ENCODE measurements at regions not wholly inside any gene's neighbourhood (a gene's known extent, or its start where the extent isn't known, plus 50 kb on each side); places are given as distances from the start of the nearest gene placed in this dataset.
"Not testable (repeated sequence)": the region's sequence is repeated elsewhere in the genome, so short reads cannot be mapped to it uniquely, and the experiment has no call there.

DNA sequence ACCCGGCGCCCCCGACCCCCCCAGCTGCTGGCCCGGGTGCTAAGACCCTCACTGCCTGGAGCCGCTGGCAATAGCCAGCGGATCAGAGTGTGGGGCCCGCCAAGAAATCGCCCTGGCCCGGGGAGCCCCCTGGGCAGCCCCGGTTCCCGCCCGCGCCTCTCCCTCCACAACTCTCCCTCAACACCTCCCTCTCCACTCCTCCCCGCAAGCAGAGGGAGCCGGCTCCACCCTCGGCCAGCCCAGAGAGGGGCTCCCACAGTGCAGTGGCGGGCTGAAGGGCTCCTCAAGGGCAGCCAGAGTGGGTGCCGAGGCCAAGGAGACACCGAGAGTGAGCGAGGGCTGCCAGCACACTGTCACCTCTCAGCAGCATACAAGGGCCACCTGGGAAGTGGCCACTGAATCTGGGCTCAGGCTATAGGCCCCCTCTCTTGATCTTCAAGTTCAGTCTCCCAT is 385.5 kb downstream of the SEC14L1 start:
- DNase-seq (ENCODE audit: low read depth) = no peak

GRCh38 chr17:77526728-77527350 is 386.1 kb downstream of the SEC14L1 start:
- DNase-seq (ENCODE audit: low read depth) = no peak

- DNase-seq (ENCODE audit: low read depth) = no peak
Measured at GRCh38 chr17:77527409-77527808, 386.6 kb downstream of the SEC14L1 start.

- no peak for DNase-seq (ENCODE audit: low read depth)
Measured at GRCh38 chr17:77527836-77528505, 387.2 kb downstream of the SEC14L1 start.

DNA sequence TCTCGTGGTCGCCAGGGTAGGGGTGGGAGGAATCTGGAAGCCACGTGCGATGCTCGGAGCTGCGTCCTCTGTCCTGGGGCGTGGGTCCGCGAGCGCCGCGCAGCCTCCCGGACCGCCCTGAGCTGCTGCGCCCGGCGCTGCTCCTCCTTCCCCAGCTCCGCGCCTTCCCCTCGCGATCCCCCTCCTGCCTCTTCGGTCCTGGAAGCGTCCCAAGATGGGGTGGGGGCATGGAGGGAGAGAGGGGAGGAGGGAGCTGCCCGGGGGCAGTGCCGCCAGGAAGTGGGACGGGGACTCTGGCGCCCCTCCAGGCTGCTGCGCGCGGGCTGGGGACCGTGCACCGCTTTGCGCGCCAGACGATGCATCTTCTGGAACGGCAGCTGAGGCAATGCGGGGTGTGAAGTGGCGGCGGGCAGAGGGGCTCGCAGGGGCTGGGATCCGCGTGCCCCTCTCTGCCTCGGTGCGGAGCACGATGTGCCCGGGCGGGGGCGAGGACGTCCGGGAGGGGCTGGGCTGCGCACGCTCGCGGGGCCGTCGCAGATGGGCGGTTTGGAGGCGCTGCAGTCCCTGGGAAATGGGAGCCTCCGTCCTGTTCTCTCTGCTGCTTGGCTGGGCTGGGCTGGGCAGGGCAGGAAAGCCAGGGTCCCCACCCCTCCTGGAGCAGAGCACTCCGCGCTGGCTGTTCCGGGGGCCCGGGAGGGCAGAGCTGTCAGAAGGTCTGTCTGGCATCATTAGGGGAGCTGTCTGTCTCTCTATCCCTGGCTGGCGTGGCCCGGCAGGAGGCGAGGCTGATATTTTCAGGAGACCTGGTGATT is 388.0 kb downstream of the SEC14L1 start:
- no peak for DNase-seq (ENCODE audit: low read depth)

DNA sequence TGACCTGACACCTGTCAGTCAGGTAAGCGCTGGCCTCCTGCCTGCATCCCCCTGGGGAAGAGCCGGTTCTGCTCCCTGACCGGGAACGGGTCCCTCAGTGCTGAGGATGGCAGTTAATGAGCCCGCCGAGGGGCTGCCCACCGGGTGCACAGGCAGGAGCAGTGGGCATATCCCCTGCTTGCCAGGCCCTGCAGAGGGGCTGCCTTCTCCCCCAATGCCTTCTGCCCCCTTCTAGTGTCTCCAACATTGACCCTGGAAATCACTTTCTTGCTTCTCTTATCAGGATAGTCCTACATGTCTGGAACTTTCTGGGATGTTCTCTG is 388.5 kb downstream of the SEC14L1 start:
- no peak for DNase-seq (ENCODE audit: low read depth)

DNA sequence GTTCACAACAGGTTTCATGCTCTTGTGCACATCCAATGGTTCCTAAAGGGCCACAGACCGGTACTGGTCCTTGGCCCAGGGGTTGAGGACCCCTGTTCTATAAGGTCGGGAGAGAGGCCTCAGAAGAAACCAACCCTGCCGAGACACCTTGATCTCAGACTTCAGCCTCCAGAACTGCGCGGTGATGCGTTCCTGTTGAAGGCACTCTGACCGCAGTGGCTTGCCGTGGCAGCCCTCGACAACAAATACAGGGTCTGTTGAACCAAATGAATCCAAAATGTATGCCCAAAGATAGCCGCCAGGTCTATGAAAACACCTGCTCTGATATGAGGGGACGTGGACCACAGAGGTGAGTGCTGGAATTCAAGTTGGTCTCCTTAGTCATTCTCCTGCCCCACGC is 389.8 kb downstream of the SEC14L1 start:
- no peak for DNase-seq (ENCODE audit: low read depth)

DNA sequence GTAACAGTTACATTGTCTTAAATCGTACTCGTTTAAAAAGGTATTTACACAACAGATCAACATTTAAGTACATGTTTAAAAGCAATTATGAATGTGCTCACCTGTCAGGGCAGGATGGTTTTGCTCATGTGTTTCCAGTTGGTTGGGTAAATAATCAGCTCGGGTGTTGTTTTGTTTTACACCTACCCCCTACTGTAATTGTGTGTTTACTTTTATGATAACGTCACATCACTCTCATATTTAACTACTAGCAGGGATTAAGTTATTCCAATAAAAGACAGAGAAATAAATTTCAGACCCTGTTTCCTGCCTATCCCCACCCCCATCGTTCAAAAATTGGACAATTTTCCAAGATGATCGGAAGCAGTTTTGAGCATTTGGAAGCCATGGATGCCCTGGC is 390.2 kb downstream of the SEC14L1 start:
- no peak for DNase-seq (ENCODE audit: low read depth)

DNA sequence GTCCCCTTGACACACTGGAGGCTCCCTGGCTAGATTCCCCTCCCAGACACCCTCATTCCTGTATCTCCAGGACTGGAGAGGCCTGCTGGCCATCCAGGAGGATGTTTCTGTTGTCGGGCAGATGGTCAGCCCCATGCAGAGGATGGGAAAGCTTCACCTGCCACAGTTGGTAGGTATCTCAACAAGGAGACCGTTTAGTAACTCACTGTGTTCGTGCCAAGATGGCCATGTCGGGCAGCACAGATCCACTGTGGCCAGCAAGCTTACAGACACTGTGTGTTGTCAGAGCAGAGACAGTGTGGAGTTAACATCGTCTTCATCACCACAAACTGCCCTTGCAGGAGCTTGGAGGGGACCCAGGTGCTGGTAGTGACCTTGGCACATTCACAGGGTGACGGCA is 390.9 kb downstream of the SEC14L1 start:
- DNase-seq (ENCODE audit: low read depth) = no peak

- DNase-seq (ENCODE audit: low read depth) = not testable (repeated sequence)
Measured at GRCh38 chr17:77533697-77534096, 392.9 kb downstream of the SEC14L1 start.

- no peak for DNase-seq (ENCODE audit: low read depth)
Measured at GRCh38 chr17:77534137-77534536, 393.4 kb downstream of the SEC14L1 start.

DNA sequence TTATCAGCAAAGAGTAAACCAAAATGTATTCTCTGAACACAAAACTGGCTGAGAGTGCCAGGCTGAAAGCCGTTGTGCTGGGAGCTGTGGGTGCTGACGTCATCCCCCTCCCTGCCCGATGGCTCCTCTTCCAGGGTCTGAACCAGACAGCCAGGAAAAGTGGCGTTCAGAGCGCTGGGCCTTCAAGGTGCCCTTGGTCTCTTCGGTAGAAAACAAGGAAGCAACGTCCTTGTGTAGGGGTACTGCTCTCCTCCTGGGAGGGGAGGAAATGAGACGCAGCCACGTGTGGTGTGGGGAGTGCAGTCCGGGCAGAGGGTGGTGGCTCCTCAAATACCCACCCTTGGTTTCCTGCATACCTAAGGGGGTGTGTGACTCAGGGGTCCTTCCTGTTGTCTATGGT is 394.7 kb downstream of the SEC14L1 start:
- DNase-seq (ENCODE audit: low read depth) = no peak

GRCh38 chr17:77535892-77536291 is 395.1 kb downstream of the SEC14L1 start:
- DNase-seq (ENCODE audit: low read depth) = no peak

- DNase-seq (ENCODE audit: low read depth) = no peak
Measured at GRCh38 chr17:77537566-77537965, 396.8 kb downstream of the SEC14L1 start.

DNA sequence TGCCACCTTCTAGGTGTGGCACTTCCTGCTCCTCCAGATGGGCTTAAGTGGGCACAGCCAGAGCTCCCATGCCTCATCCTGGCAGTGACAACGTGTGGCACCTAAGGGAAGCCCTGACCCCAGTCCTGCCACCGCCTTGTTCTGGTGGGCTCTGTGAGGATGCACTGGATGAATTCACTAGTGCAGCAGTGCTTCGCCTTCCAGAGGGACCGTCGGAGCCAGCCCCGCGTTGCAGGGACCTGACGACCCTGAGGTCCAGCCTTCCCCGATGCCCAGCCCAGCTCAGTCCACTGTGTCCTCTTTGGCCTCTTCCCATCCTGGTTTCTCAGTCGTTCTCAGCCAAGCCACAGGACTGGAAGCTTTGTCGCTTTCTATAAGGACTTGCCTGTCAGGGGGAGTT is 399.8 kb downstream of the SEC14L1 start:
- no peak for DNase-seq (ENCODE audit: low read depth)

- DNase-seq (ENCODE audit: low read depth) = no peak
Measured at GRCh38 chr17:77540975-77541374, 400.2 kb downstream of the SEC14L1 start.

GRCh38 chr17:77542011-77542410 is 401.2 kb downstream of the SEC14L1 start:
- DNase-seq (ENCODE audit: low read depth) = no peak

GRCh38 chr17:77542551-77543490 is 402.1 kb downstream of the SEC14L1 start:
- DNase-seq (ENCODE audit: low read depth) = peak; percentile 12

GRCh38 chr17:77543801-77544200 is 403.0 kb downstream of the SEC14L1 start:
- DNase-seq (ENCODE audit: low read depth) = no peak

- no peak for DNase-seq (ENCODE audit: low read depth)
Measured at GRCh38 chr17:77544347-77545110, 403.8 kb downstream of the SEC14L1 start.

DNA sequence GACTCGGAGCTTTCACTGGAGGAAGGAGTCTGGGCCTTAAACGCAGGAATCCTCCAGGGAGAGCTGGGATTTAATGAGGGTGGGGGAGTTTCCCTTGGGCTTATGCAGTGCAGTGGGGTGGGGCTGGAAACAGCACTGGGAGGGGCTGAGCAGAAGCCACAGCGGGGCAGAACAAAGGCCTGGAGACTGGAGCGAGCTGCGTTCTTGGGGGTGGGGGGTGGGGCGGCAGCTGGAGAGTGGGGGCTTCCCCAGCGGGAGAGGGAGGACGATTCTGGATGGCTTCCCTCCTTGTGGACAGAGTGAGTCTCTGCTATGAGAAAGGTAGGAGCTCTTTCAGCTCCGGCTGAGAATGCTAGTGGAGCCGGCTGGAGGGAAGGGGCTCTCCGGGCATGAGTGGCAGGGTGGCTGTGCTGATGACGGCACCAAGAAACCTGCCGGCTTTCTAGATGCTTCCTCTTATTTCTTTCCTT is 406.0 kb downstream of the SEC14L1 start:
- DNase-seq (ENCODE audit: low read depth) = no peak
